HCT116 (cell line): ENCODE measurements at regions not wholly inside any gene's neighbourhood (a gene's known extent, or its start where the extent isn't known, plus 50 kb on each side); places are given as distances from the start of the nearest gene placed in this dataset.

Experiments
- ATAC-seq: fragments of 200-7000 bp; cut with Tn5 transposase; 2 replicates; pipeline ENCODE4 v1.9.1; 2020; ENCODE audit warnings: mild to moderate bottlenecking, moderate library complexity
- BruUV-seq: library from RNA; stranded (reverse); fragments of 400-500 nt; replicated peaks from 2 replicates; lab custom pipeline; 2021; lab: Mats Ljungman, UMichigan
- CTCF ChIA-PET: fragments of 300-600 bp; sonication (Branson Sonifier 250); formaldehyde crosslinking; loops from one replicate; lab custom pipeline; 2021; ENCODE audit warnings: antibody characterized with exemption; lab: Charles Lee
- POLR2A ChIA-PET: fragments of 300-600, 350-600 bp; sonication (Branson Sonifier 250); formaldehyde crosslinking; loops from one replicate; lab custom pipeline; 2021; ENCODE audit warnings: antibody characterized with exemption; lab: Charles Lee
- RAD21 ChIA-PET, 2 experiments: fragments of 300-600 bp; sonication (Branson Sonifier 250); formaldehyde crosslinking; loops; one replicate each; lab custom pipeline; 2023; ENCODE audit warnings: low total read pairs in 2 of 2; ENCODE audit not compliant: uncharacterized antibody in 2 of 2, unreplicated experiment in 2 of 2, low non-redundant PET in 1 of 2; lab: Charles Lee
- DNase-seq: peaks from one replicate; pipeline ENCODE4 v3.0.0-alpha.2; 2010; ENCODE audit warnings: low read depth, low spot score
- H2AFZ ChIP-seq: fragments of 200-600 bp; shearing (Covaris generic), sonication (generic); 2 replicates; pipeline ENCODE4 v1.6.1; 2017; ENCODE audit warnings: low read depth, mixed run types, mixed read lengths, antibody characterized with exemption, low read length; ENCODE audit not compliant: poor library complexity, severe bottlenecking
- H3K27ac ChIP-seq: 2 replicates; pipeline ENCODE4 v1.5.1; 2012; ENCODE audit warnings: low read depth, low read length
- H3K27me3 ChIP-seq: fragments of 200-600 bp; sonication (generic); 2 replicates; pipeline ENCODE4 v1.6.1; 2016; ENCODE audit warnings: mixed run types, low read length, mixed read lengths; ENCODE audit not compliant: insufficient read depth
- H3K36me3 ChIP-seq, 2 experiments: fragments of 200-500 bp in 1 of 2; fragments of 200-600 bp in 1 of 2; sonication (Bioruptor generic) in 1 of 2; sonication (generic) in 1 of 2; 2 replicates each; pipeline versions ENCODE4 v1.5.1 to v1.6.1; 2014 to 2016; ENCODE audit warnings: low read length in 2 of 2, inconsistent platforms in 1 of 2, mixed read lengths in 1 of 2, mixed run types in 1 of 2; ENCODE audit not compliant: insufficient read depth in 2 of 2, control insufficient read depth in 1 of 2
- H3K4me1 ChIP-seq, 2 experiments: fragments of 200-600 bp in 1 of 2; sonication (generic) in 1 of 2; 2 replicates each; pipeline versions ENCODE4 v1.5.1 to v1.6.1; 2012 to 2017; ENCODE audit warnings: low read length in 2 of 2, inconsistent platforms in 1 of 2, mild to moderate bottlenecking in 1 of 2, mixed read lengths in 1 of 2, mixed run types in 1 of 2, moderate library complexity in 1 of 2; ENCODE audit not compliant: insufficient read depth in 2 of 2, control insufficient read depth in 1 of 2
- H3K4me2 ChIP-seq: fragments of 200-600 bp; sonication (generic); 2 replicates; pipeline ENCODE4 v1.6.1; 2017; ENCODE audit warnings: mixed run types, low read length, mixed read lengths
- H3K4me3 ChIP-seq, 2 experiments: fragments of 200-600 bp in 1 of 2; sonication (generic) in 1 of 2; replicated peaks in 1 of 2; 2 replicates each; pipeline ENCODE4 v1.5.1; 2011 to 2016; ENCODE audit warnings: low read length in 2 of 2, control low read depth in 1 of 2, low read depth in 1 of 2, mild to moderate bottlenecking in 1 of 2, mixed read lengths in 1 of 2, mixed run types in 1 of 2
- H3K79me2 ChIP-seq: fragments of 200-600 bp; sonication (generic); 2 replicates; pipeline ENCODE4 v1.6.1; 2017; ENCODE audit warnings: mild to moderate bottlenecking, mixed run types, low read length, moderate library complexity, mixed read lengths; ENCODE audit not compliant: insufficient read depth
- H3K9ac ChIP-seq: fragments of 200-600 bp; sonication (generic); 2 replicates; pipeline ENCODE4 v1.6.1; 2016; ENCODE audit warnings: low read length, mixed read lengths
- H3K9me2 ChIP-seq: fragments of 200-600 bp; sonication (generic), shearing (Covaris generic); 2 replicates; pipeline ENCODE4 v1.6.1; 2017; ENCODE audit warnings: mixed run types, mild to moderate bottlenecking, moderate library complexity; ENCODE audit not compliant: insufficient read depth
- H3K9me3 ChIP-seq, 2 experiments: fragments of 200-500 bp in 1 of 2; fragments of 200-600 bp in 1 of 2; sonication (Bioruptor generic) in 1 of 2; sonication (generic) in 1 of 2; 2 replicates each; pipeline ENCODE4 v1.6.1; 2014 to 2017; ENCODE audit warnings: low read length in 2 of 2, mixed read lengths in 2 of 2, inconsistent platforms in 1 of 2, low read depth in 1 of 2, mild to moderate bottlenecking in 1 of 2, mixed run types in 1 of 2, moderate library complexity in 1 of 2; ENCODE audit not compliant: control insufficient read depth in 1 of 2, insufficient read depth in 1 of 2
- H4K20me1 ChIP-seq: fragments of 200-600 bp; sonication (generic), shearing (Covaris generic); 2 replicates; pipeline ENCODE4 v1.6.1; 2017; ENCODE audit warnings: mixed run types, mild to moderate bottlenecking, moderate library complexity; ENCODE audit not compliant: insufficient read depth
- CEBPB ChIP-seq: IDR thresholded peaks from 2 replicates; pipeline ENCODE4 v1.6.1; 2012; ENCODE audit warnings: low read depth
- EZH2 ChIP-seq: fragments of 200-600 bp; sonication (generic); IDR thresholded peaks from 2 replicates; pipeline ENCODE4 v1.6.1; 2017; ENCODE audit warnings: antibody characterized with exemption, mixed run types
- FOSL1 ChIP-seq: IDR thresholded peaks from 2 replicates; pipeline ENCODE4 v1.6.1; 2012; ENCODE audit warnings: low read depth
- POLR2A ChIP-seq: IDR thresholded peaks from 2 replicates; pipeline ENCODE4 v1.7.0; 2011; ENCODE audit warnings: borderline replicate concordance; ENCODE audit not compliant: insufficient read depth, insufficient read length; ENCODE audit errors: extremely low read depth
- POLR2AphosphoS5 ChIP-seq: IDR thresholded peaks from 2 replicates; pipeline ENCODE4 v1.6.1; 2011; ENCODE audit warnings: mild to moderate bottlenecking, low read depth, low read length, moderate library complexity
- TCF7L2 ChIP-seq: IDR thresholded peaks from 2 replicates; pipeline ENCODE4 v1.7.0; 2011; ENCODE audit warnings: borderline replicate concordance, inconsistent platforms; ENCODE audit not compliant: insufficient read depth, insufficient read length; ENCODE audit errors: extremely low read depth
- intact Hi-C: fragments of 100-400 bp; cut with micrococcal nuclease; formaldehyde crosslinking; loops from 2 replicates; pipeline ENCODE4 v1.10.0; 2022
- TF ChIP-seq, protein P1 (sequence below): IDR thresholded peaks from 2 replicates; pipeline ENCODE4 v1.6.1; 2011; ENCODE audit warnings: mild to moderate bottlenecking, low read length, moderate library complexity; ENCODE audit not compliant: insufficient replicate concordance; ENCODE audit errors: extremely low read depth

DNA sequence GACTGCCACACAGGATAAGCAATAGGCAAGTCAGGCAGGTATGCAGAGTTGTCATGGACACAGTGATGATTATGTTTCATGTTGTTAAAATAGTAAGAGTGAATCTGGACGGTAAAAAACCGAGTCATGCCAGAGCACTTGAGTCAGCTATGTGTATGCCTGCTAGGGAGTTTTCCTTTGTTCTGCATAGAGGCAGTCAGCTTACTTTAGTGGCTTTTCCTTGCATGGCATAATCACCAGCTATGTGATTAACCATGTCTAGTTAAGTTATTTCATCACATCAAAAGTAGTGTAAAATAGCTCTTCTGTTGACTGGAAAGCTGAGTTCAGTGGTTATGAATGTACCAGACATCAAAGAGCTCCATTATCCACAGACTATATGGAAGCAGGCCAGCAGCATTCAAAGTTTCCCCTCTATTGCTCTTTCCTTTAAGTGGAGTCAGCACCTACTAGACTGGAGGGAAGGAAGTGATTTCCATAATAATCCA lies 989.8 kb downstream of the TLE1 start:
- Histone ChIP-seq H2AFZ (no peak overlapping the region), H3K9me2 (no peaks in the 10 kb centered on the region), H3K4me1 (no peaks in the 10 kb centered on the region), H3K27ac (no peak overlapping the region), H3K9me3 (peaks cover 9 to 13% of the 10 kb centered on the region in 2 experiments; a peak in 2 of 4 replicates), H4K20me1 (no peaks in the 10 kb centered on the region), H3K79me2 (no peaks in the 10 kb centered on the region), H3K4me3 (no peak overlapping the region), H3K36me3 (no peaks in the 10 kb centered on the region), H3K27me3 (no peaks in the 10 kb centered on the region), H3K9ac (no peak overlapping the region), H3K4me2 (no peak overlapping the region)
- ATAC-seq (no peak), DNase-seq (no peak)
- BruUV-seq: no TSS peak
- TF ChIP-seq EZH2 (no peak), TCF7L2 (no peak), POLR2AphosphoS5 (no peak), FOSL1 (no peak), CEBPB (no peak)
- TF ChIP-seq, protein P1, sequence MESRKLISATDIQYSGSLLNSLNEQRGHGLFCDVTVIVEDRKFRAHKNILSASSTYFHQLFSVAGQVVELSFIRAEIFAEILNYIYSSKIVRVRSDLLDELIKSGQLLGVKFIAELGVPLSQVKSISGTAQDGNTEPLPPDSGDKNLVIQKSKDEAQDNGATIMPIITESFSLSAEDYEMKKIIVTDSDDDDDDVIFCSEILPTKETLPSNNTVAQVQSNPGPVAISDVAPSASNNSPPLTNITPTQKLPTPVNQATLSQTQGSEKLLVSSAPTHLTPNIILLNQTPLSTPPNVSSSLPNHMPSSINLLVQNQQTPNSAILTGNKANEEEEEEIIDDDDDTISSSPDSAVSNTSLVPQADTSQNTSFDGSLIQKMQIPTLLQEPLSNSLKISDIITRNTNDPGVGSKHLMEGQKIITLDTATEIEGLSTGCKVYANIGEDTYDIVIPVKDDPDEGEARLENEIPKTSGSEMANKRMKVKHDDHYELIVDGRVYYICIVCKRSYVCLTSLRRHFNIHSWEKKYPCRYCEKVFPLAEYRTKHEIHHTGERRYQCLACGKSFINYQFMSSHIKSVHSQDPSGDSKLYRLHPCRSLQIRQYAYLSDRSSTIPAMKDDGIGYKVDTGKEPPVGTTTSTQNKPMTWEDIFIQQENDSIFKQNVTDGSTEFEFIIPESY: no peak
- RAD21 ChIA-PET: no interaction called here
- intact Hi-C loops: no loop called here
- CTCF ChIA-PET: no interaction called here
- POLR2A ChIA-PET: no interaction called here

DNA sequence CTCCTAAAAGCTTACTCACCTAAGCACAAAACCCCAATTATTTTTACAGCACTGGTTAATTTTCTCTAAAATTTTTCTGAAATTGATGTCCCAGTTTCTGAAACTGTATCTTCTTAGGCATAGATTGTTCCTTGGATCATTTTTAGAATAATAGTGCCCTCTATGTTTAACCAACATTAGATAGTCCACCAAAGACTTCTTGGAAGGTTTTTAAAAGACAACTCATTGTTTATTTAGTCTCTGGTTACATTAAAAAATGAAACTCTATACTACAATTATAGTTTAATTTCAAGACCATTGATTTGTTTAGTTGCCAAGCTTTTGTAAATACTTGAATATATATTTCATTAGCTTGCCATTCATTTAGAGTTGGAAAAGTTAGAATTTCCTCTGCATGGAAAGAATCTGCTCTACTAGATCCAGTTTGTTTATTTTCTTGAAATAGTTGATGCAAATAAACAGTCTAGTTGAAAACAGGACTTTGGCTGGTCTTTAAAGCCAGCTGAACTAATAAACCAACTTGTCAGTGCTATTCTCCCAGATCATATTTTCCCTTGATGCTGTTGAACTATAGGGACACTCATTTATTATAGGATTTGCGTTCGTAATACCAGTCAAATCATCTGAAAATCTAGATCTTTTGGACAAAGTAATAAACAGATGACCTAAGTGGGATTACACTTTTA lies 990.5 kb downstream of the TLE1 start:
- H3K9ac ChIP-seq: no peak overlapping the region
- no peak overlapping the region for H3K27ac ChIP-seq

More for the DNA sequence above, 990.5 kb downstream of the TLE1 start:
- no TSS peak for BruUV-seq
- DNase-seq (no peak), ATAC-seq (no peak)
- CTCF ChIA-PET: no interaction called here
- POLR2A ChIA-PET: no interaction called here
- H3K79me2 ChIP-seq: no peaks in the 10 kb centered on the region
- H4K20me1 ChIP-seq: no peaks in the 10 kb centered on the region
- H3K36me3 ChIP-seq: no peaks in the 10 kb centered on the region
- H3K4me2 ChIP-seq: no peak overlapping the region
- peaks cover 9 to 13% of the 10 kb centered on the region in 2 experiments; a peak in 2 of 4 replicates for H3K9me3 ChIP-seq
- RAD21 ChIA-PET: no interaction called here
- H2AFZ ChIP-seq: no peak overlapping the region
- TF ChIP-seq POLR2A (no peak), FOSL1 (no peak)
- intact Hi-C loops: no loop called here
- no peaks in the 10 kb centered on the region for H3K4me1 ChIP-seq
- H3K27me3 ChIP-seq: no peaks in the 10 kb centered on the region
- no peak overlapping the region for H3K4me3 ChIP-seq
- H3K9me2 ChIP-seq: no peaks in the 10 kb centered on the region
